Thyroid gland (tissue), 4 donors: ENCODE measurements at regions not wholly inside any gene's neighbourhood (a gene's known extent, or its start where the extent isn't known, plus 50 kb on each side); places are given as distances from the start of the nearest gene placed in this dataset.

Experiments used
- CTCF ChIP-seq, 6 experiments: fragments of 200-600 bp in 3 of 6; fragments of 450-650 bp in 3 of 6; sonication (generic) in 3 of 6; IDR thresholded peaks; one replicate each; pipeline ENCODE4 v1.5.1; 2016 to 2019; ENCODE audit warnings: antibody characterized with exemption in 6 of 6, mild to moderate bottlenecking in 2 of 6, inconsistent platforms in 1 of 6, moderate library complexity in 1 of 6
- POLR2A ChIP-seq, 2 donors: fragments of 450-650 bp; IDR thresholded peaks; one replicate each; pipeline ENCODE4 v1.6.1; 2017; ENCODE audit warnings: antibody characterized with exemption in 2 of 2, mild to moderate bottlenecking in 2 of 2, moderate library complexity in 1 of 2

GRCh38 chr20:48358176-48359054 is 469.4 kb downstream of the PREX1 start:
- TF ChIP-seq CTCF (IDR thresholded peaks at IDR 0.05) (no peak), POLR2A (IDR thresholded peaks at IDR 0.05) (no peak)
